ENCODE measurements at regions not wholly inside any gene's neighbourhood (a gene's known extent, or its start where the extent isn't known, plus 50 kb on each side); places are given as distances from the start of the nearest gene placed in this dataset.

DNA sequence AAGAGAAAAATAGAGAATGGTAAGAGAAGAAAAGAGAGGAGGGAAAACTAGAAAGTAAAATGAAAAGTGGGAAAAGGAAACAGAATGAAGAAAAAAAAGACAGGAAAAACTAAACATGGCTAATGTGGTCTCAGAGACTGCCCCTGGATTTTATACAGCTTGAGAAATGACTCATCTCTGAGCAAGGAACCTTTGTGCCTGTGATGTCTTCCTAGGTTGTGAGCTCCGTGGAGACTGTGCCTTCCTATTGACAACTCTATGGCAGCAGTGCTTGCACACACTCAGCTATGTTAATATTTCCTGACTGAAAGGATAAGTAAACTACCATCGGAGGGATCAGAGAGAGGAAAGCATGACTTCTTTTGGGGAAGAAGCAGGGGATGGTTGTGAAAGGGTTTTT is 203.8 kb downstream of the RDH14 start:
- no peak overlapping the region for H3K4me2 ChIP-seq (ENCODE audit: low read length)
- no peak overlapping the region for H3K27ac ChIP-seq (ENCODE audit: low read depth, low read length)
- H3K27me3 ChIP-seq (ENCODE audit: control insufficient read depth, low read length): no peaks in the 10 kb centered on the region
- no peaks in the 10 kb centered on the region for H4K20me1 ChIP-seq (ENCODE audit: control insufficient read depth, insufficient read depth, low read depth, low read length)
- no peaks in the 10 kb centered on the region for H3K4me1 ChIP-seq (ENCODE audit: control insufficient read depth, low read length)
- H3K36me3 ChIP-seq (ENCODE audit: control insufficient read depth, low read length): no peaks in the 10 kb centered on the region
- TF ChIP-seq, protein P1, sequence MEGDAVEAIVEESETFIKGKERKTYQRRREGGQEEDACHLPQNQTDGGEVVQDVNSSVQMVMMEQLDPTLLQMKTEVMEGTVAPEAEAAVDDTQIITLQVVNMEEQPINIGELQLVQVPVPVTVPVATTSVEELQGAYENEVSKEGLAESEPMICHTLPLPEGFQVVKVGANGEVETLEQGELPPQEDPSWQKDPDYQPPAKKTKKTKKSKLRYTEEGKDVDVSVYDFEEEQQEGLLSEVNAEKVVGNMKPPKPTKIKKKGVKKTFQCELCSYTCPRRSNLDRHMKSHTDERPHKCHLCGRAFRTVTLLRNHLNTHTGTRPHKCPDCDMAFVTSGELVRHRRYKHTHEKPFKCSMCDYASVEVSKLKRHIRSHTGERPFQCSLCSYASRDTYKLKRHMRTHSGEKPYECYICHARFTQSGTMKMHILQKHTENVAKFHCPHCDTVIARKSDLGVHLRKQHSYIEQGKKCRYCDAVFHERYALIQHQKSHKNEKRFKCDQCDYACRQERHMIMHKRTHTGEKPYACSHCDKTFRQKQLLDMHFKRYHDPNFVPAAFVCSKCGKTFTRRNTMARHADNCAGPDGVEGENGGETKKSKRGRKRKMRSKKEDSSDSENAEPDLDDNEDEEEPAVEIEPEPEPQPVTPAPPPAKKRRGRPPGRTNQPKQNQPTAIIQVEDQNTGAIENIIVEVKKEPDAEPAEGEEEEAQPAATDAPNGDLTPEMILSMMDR (IDR thresholded peaks at IDR 0.05; ENCODE audit: low read depth, low read length, poor library complexity, severe bottlenecking): no peak
- TF ChIP-seq EZH2phosphoT487 (IDR thresholded peaks at IDR 0.05; ENCODE audit: borderline replicate concordance, low read length): no peak
- no peaks in the 10 kb centered on the region for H3K9me3 ChIP-seq (ENCODE audit: control insufficient read depth, insufficient read depth, low read length)
- H3K79me2 ChIP-seq (ENCODE audit: control insufficient read depth, low read length): no peaks in the 10 kb centered on the region
- no peaks in the 10 kb centered on the region for H3K9me2 ChIP-seq (replicated peaks; ENCODE audit: control insufficient read depth, low read length)
- no peaks in the 10 kb centered on the region for H3F3A ChIP-seq (ENCODE audit: control insufficient read depth, insufficient read depth)
- H3K4me3 ChIP-seq (ENCODE audit: low read length): no peak overlapping the region

DNA sequence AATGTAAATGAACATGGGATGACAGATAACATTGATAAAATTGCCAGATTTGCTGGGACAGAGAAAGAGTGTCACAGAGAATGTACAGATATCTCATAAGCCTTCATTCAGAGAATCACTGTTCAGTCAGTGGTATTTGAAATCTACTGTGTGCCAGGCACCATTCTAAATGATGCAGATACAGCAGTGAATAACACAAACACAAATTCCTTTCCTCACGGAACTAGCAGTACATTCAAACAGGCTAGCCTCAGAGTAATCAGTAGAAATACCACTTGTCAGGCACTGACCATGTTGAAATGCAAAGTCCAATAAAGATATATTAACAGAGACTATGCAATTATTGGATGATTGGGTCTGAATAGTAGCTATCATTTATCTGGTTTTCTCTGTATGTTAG is 211.0 kb downstream of the RDH14 start:
- Histone ChIP-seq H3F3A (ENCODE audit: control insufficient read depth, insufficient read depth) (no peaks in the 10 kb centered on the region), H3K9me2 (replicated peaks; ENCODE audit: control insufficient read depth, low read length) (no peaks in the 10 kb centered on the region), H3K36me3 (ENCODE audit: control insufficient read depth, low read length) (no peaks in the 10 kb centered on the region), H3K9me3 (ENCODE audit: control insufficient read depth, insufficient read depth, low read length) (no peaks in the 10 kb centered on the region), H3K79me2 (ENCODE audit: control insufficient read depth, low read length) (no peaks in the 10 kb centered on the region), H4K20me1 (ENCODE audit: control insufficient read depth, insufficient read depth, low read depth, low read length) (no peaks in the 10 kb centered on the region), H3K4me2 (ENCODE audit: low read length) (no peak overlapping the region), H3K4me1 (ENCODE audit: control insufficient read depth, low read length) (no peaks in the 10 kb centered on the region), H3K4me3 (ENCODE audit: low read length) (no peak overlapping the region), H3K27me3 (ENCODE audit: control insufficient read depth, low read length) (no peaks in the 10 kb centered on the region), H3K27ac (ENCODE audit: low read depth, low read length) (no peak overlapping the region)
- no peak for TF ChIP-seq EZH2phosphoT487 (IDR thresholded peaks at IDR 0.05; ENCODE audit: borderline replicate concordance, low read length)

DNA sequence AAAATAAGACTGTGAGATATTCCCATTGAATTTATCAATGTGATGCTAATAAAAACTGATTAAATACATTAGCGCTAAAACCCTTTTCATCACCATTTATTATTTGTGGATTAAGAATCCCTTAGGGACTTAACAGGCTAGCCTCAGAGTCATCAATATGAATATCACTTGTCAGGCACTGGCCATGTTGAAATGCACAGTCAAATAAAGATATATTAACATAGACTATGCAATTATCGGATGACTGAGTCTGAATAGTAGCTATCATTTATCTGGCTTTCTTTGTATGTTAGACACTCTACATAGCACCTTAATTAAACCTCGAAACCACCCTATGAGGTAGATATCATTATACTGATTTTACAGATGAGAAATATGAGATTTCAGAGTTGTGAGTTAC is 213.6 kb downstream of the RDH14 start:
- Histone ChIP-seq H3K27ac (ENCODE audit: low read depth, low read length) (no peak overlapping the region), H3K4me1 (ENCODE audit: control insufficient read depth, low read length) (no peaks in the 10 kb centered on the region), H3K9me3 (ENCODE audit: control insufficient read depth, insufficient read depth, low read length) (no peaks in the 10 kb centered on the region), H3F3A (ENCODE audit: control insufficient read depth, insufficient read depth) (no peaks in the 10 kb centered on the region), H3K9me2 (replicated peaks; ENCODE audit: control insufficient read depth, low read length) (no peaks in the 10 kb centered on the region), H3K4me2 (ENCODE audit: low read length) (no peak overlapping the region), H3K36me3 (ENCODE audit: control insufficient read depth, low read length) (no peaks in the 10 kb centered on the region), H4K20me1 (ENCODE audit: control insufficient read depth, insufficient read depth, low read depth, low read length) (no peaks in the 10 kb centered on the region), H3K79me2 (ENCODE audit: control insufficient read depth, low read length) (no peaks in the 10 kb centered on the region), H3K4me3 (ENCODE audit: low read length) (no peak overlapping the region), H3K27me3 (ENCODE audit: control insufficient read depth, low read length) (no peaks in the 10 kb centered on the region)
- TF ChIP-seq EZH2phosphoT487 (IDR thresholded peaks at IDR 0.05; ENCODE audit: borderline replicate concordance, low read length): no peak
- TF ChIP-seq, protein P1 (IDR thresholded peaks at IDR 0.05; ENCODE audit: low read depth, low read length, poor library complexity, severe bottlenecking): no peak

DNA sequence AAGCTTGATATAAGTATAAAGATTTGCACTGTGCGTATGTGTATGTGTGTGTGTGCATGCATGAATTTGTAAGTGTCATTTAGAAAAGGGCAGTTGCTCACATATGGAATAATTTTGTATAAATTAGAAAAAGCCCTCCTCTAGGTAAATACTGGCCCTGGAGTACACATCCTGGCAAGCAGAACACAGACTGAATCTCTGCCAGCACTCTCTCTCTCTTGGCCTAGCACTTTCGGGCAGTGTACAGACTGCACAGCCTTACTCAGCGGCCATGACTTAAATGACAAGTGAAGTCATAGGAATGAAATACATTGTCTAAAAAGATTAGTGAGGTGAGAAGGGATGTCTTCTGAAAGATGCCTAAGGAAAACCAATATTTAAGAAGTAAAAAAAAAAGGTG is 214.1 kb downstream of the RDH14 start:
- H3K9me2 ChIP-seq (replicated peaks; ENCODE audit: control insufficient read depth, low read length): no peaks in the 10 kb centered on the region
- H3K79me2 ChIP-seq (ENCODE audit: control insufficient read depth, low read length): no peaks in the 10 kb centered on the region
- no peak overlapping the region for H3K4me2 ChIP-seq (ENCODE audit: low read length)
- no peaks in the 10 kb centered on the region for H3K36me3 ChIP-seq (ENCODE audit: control insufficient read depth, low read length)
- TF ChIP-seq, protein P1 (IDR thresholded peaks at IDR 0.05; ENCODE audit: low read depth, low read length, poor library complexity, severe bottlenecking): no peak
- no peak for TF ChIP-seq EZH2phosphoT487 (IDR thresholded peaks at IDR 0.05; ENCODE audit: borderline replicate concordance, low read length)
- no peaks in the 10 kb centered on the region for H3F3A ChIP-seq (ENCODE audit: control insufficient read depth, insufficient read depth)
- no peaks in the 10 kb centered on the region for H4K20me1 ChIP-seq (ENCODE audit: control insufficient read depth, insufficient read depth, low read depth, low read length)
- H3K4me3 ChIP-seq (ENCODE audit: low read length): no peak overlapping the region
- H3K9me3 ChIP-seq (ENCODE audit: control insufficient read depth, insufficient read depth, low read length): no peaks in the 10 kb centered on the region
- H3K27me3 ChIP-seq (ENCODE audit: control insufficient read depth, low read length): no peaks in the 10 kb centered on the region
- no peaks in the 10 kb centered on the region for H3K4me1 ChIP-seq (ENCODE audit: control insufficient read depth, low read length)
- no peak overlapping the region for H3K27ac ChIP-seq (ENCODE audit: low read depth, low read length)
